Gastroesophageal sphincter (tissue), 3 donors: ENCODE measurements at regions not wholly inside any gene's neighbourhood (a gene's known extent, or its start where the extent isn't known, plus 50 kb on each side); places are given as distances from the start of the nearest gene placed in this dataset.

ENCODE experiments used
- CTCF ChIP-seq, 4 experiments: fragments of 200-600 bp in 2 of 4; fragments of 450-650 bp in 2 of 4; sonication (generic) in 1 of 4; IDR thresholded peaks; one replicate each; pipeline ENCODE4 v1.5.1; 2017 to 2019; ENCODE audit warnings: antibody characterized with exemption in 4 of 4, mild to moderate bottlenecking in 2 of 4, moderate library complexity in 2 of 4
- EP300 ChIP-seq: sonication (generic); formaldehyde crosslinking; IDR thresholded peaks from one replicate; pipeline ENCODE4 v1.6.1; 2017; ENCODE audit warnings: antibody characterized with exemption, mild to moderate bottlenecking
- POLR2A ChIP-seq, 2 donors: fragments of 450-650 bp; IDR thresholded peaks; one replicate each; pipeline ENCODE4 v1.6.1; 2017; ENCODE audit warnings: antibody characterized with exemption in 2 of 2, mild to moderate bottlenecking in 2 of 2, moderate library complexity in 1 of 2
- POLR2AphosphoS5 ChIP-seq: sonication (generic); formaldehyde crosslinking; IDR thresholded peaks from one replicate; pipeline ENCODE4 v1.6.1; 2017; ENCODE audit warnings: antibody characterized with exemption

- TF ChIP-seq CTCF (IDR thresholded peaks at IDR 0.05) (peak in 1 of 4 experiments; percentile 13), POLR2A (IDR thresholded peaks at IDR 0.05) (no peak), EP300 (no peak), POLR2AphosphoS5 (no peak)
These were observed 411.6 kb upstream of the SLITRK5 start for GRCh38 chr13:87259479-87260083.
